CD4-positive, alpha-beta T cell treated with Interleukin-4 for 4 hours (primary cell): ENCODE measurements at regions not wholly inside any gene's neighbourhood (a gene's known extent, or its start where the extent isn't known, plus 50 kb on each side); places are given as distances from the start of the nearest gene placed in this dataset.

Experiments
- DNase-seq: peaks from one replicate; pipeline ENCODE4 v3.0.0-alpha.2; 2020

DNA sequence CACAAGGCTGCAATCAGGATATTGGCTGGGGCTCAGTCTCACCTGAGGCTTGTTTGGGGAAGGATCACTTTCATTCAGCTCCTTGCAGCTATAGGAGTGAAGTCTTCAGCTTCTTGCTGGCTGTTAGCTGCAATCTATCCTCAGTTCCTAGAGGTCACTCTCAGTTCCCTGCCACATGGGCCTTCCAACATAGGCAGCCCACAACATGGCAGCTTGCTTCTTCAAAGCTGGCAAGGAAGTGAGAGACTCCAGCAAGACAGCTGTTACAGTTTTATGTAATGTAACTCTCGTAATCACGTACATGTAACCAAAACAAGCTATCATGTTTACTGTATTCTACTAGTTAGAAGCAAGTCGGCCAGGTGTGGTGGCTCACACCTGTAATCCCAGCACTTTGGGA lies 226.9 kb downstream of the CDC5L start:
- no peak for DNase-seq

DNA sequence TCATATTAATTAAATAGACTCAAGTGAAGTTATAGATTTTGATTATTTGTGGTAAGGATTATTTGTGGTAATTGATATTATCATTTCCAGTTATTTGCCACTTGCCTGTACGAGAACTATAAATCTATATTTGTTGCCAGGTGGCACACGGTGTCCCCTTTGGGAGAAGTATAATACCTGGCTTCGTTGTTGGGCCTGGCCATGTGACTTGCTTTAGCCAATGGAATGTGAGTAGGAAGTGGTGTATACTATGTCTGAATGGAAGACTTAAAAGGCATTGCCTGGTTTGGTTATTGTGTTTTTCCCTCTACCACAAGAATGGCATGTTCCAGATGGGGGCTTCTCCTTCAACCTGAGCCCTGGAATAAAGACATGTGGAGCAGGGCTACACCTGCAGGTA lies 228.1 kb downstream of the CDC5L start:
- DNase-seq, result no peak

DNA sequence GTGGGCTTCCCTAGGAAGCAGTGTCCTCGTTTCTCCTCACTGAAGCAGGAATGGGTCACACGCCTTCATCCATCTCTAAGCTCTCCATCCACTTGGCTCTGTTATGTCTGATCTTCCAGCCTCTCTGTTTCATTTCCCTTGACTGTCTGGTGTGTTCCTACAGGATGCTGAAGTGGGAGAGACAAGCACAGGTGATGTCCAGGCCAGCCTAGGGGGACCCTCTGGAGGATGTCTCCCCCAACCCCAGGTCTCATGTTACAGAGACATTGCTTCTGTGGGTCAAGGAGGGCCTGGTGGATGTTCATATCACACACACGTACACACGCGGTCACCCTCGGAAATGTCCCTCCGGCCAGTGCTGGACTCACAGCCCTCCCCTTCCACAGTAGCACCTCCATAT lies 229.9 kb downstream of the CDC5L start:
- no peak for DNase-seq

DNA sequence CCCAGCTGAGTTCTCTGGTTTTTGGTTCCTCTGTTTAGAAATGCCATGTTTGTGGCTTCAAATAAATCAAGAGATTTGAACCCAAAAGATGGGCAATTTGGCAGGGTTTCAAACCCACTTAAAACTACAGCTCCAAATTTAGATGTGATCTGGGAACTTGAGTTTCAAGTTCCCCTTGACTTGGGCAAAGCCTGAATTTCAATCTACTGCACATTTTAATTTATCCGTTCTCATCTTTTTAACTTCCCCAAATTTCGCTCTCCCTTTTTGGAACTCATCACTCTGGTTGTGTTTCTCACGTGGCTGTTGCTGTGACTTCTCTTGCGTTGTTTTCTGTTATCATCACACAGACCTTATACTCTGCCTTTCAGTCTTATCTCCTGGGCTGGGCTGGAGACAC lies 230.9 kb downstream of the CDC5L start:
- DNase-seq, result no peak

DNA sequence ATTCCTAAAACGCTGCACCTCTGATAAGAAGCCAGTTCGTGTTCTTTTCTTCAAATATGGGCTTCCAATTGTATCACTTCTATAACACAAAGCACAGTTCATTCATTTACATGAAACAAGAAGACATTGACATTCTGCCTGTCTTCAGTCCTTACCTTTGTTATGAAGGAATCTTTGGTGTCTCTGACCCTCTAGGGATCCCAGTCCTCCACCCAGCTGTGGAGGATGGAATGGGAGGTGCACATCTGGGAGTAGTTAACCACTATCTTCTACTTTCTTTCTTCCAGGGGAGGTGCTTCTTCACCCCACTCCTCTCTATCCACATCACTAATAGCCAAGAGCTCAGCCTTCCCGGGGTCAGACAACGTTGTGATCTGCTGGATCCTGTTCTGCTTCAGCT lies 233.4 kb downstream of the CDC5L start:
- no peak for DNase-seq

DNA sequence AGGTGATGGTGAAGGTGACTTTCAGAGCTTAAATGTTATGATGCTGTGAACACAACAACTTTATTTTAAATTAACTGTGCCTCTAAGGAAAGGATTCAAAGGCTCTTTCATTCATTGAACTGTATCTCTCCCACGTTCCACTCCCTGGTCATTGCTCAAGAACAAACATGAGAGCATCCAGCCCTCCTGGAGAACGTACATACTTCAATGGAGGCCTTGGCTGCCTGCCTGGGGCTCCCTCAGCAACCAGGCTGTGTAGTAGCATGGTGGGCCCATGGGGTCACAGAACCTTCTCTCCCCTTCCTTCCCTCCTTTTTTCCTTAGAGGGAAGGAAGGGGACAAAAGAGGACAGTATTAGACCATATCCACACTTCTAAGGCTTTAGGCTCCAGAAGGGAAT lies 234.3 kb downstream of the CDC5L start:
- no peak for DNase-seq

DNA sequence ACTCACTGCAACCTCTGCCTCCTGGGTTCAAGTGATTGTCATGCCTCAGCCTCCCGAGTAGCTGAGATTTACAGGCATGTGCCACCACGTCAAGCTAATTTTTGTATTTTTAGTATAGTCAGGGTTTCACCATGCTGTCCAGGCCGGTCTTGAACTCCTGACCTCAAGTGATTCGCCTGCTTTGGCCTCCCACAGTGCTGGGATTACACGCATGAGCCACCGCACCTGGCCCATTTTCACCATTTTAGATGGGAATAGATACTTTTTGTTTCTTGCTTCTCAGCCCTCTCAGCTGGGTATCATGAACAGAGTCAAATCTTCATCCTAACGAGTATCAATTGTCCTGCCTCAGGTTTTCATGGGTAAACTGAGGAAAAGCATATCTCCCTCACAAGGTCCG lies 235.0 kb downstream of the CDC5L start:
- DNase-seq, result no peak

DNA sequence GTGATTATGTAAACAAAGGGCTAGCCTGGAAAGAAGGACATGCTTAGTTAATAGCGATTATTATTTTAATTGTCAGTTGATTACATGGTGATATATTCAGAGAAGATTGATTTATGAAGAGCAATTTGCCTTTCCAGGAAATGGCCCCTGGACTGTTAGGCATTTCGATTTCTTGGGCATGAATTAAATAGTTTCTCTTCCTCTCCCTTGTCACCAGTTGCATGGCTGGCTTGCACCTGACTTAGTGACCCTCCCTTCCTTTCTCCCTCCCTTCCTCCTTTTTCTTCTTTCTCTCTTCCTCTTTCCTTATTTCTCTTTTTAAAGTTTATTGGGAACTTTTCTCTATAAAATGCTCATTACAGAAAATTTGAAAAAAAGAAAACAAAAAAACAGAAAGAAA lies 235.4 kb downstream of the CDC5L start:
- DNase-seq, result no peak

DNA sequence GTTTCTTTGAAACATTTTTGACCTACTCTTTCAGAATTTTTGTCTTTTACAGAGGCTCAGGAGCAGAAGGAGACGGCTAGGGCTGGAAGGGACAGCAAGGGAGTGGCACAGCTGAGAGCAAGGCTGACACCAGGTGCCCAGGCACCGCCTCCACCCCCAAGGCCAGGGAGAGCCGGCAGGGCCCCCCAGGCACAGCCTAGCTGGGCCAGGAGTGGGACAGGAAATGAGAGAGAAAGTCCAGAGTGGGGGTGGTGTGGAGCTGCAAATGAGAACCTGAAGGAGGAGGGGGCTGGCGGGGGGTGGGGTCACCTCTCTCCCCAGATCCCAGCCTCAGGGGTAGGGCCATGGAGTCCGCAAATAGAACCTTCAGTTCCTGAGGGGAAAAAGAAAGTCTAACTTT lies 236.7 kb downstream of the CDC5L start:
- DNase-seq, result no peak

DNA sequence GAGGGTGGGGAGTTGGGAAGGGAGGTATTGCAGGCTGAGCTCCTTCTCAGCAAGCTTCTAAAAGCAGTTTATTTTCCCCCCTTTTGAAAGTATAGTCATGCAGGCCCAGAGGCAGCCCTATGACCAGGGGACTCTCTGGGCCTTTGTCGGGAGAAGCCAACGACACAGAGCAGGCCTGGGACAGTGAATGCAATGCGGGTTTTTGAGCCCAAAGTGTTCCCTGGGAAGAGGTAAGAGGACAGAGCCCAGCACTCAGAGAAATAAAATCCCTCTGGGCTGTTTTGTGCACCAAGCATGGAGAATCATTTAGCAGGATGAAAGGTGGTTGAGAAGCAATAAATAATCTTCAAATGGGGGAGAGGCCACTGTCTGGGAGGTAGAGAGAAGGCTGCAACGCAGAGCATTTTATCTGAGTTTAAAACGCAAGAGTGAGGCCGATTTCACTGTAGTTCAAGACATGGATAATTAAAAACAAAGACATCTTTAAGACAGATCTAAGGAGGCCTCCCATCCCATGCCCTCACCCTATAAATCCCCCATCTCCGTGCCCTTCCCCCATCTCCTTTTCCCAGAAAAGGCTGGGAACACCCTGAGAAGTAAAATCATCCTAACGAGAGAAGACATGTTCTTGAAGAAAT lies 237.5 kb downstream of the CDC5L start:
- DNase-seq, result no peak

DNA sequence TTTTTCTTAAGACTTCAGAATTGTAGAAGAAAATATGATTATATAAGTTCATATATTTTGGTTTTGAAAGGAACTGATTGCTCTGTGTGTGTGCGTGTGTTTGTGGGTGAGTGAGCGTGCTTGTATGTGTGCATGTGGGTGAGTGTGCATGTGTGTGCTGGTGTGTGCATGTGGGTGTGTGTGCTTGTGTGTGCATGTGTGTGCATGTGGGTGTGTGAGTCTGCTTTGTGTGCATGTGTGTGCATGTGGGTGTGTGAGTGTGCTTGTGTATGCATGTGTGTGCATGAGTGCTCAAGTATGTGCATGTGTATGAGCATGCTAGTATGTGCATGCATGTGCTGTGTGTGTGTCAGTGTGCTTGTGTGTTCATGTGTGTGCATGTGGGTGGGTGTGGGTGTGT lies 238.5 kb downstream of the CDC5L start:
- no peak for DNase-seq

DNA sequence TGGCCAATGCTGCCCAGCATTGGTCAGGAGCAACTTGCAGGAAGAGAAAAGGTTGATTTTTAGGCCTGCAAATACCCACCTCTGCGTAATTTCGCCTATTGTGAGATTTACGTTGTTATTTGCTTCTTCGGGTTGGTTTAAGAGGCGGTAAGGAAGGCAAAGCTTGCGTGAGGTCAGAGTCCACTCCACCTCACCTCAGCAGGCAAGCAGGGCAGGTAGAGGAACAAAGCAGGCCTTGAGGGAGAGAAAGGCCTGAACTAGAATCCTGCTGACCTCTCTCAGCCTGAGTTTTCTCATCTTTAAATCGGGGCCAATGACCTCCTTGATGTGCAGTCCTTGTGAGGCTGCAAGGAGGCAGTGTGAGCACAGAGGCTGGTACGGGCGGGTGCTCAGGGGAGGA lies 239.1 kb downstream of the CDC5L start:
- no peak for DNase-seq

DNA sequence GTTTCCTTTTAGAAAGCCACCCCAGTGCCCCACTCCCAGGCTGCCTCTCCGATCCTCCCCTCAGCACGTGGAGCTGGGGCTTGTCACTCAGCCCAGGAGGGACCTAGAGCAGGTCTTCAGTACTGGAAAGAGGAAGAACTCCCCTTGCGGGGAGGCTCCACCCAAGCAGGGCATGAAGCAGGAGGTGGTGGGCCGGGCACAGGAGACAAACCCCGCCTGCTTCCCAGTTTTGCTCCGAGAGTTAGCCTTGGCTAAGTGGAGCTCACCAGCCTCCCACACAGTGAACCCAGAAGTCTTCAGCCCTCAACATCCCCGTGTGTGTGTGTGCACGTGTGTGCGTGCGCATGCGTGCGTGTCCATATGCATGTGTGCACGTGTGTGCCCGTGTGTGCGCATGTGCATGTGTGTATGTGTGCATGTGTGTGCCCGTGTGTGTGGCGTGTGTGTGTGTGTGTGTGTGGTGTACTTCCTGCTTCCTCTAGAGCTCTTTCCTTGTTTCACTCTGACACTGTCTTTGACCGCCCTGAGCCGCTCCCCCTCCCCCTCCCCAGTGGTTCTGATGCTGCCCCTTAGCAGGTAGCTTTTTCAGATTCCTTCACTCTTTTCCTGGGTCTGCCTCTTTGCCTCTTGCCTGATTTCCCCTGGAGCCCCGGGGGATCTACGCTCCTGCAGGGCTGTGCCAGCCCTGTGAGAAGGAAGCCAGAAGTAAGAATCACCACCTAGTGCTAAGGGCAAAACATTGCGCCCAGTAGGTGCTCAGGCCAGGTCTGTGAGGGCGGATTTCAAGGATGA lies 239.8 kb downstream of the CDC5L start:
- DNase-seq, result no peak

DNA sequence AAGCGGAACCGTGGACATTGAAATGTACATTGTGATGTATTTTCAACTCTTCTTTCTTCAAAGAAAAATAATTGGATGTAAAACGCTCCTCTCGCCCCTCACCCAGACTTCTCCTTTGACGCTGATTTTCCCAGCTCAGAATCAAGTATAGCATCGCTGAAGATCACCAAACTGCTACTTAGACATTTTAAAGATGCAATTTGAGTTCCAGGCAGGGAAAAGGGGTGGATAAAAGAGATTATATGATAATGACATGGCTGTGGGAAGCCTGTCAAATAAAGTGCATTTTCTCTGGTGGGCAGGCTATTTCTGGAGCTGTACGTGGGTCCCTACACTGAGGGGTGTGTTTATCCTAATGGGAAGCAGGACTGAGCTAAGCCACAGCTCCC lies 240.4 kb downstream of the CDC5L start:
- DNase-seq, result no peak

DNA sequence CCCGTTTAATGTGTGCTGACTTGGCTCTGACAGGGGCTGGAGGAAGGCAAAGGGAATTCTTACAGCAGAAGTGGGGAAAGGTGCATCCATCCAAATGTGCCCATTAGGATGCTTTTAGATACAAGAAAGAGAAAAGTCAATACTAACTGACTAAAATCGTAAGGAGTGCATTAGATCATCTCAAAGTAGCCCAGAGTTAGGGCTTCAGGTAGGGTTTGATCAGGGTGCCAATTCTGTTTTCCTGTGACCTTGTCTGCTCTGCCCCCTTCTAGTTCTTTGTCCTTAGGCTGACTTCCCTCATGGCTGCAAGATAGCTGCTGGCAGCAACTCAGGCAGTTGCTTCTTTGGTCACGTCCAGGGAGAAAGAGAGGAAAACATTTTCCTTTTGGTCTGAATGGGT lies 240.8 kb downstream of the CDC5L start:
- no peak for DNase-seq

DNA sequence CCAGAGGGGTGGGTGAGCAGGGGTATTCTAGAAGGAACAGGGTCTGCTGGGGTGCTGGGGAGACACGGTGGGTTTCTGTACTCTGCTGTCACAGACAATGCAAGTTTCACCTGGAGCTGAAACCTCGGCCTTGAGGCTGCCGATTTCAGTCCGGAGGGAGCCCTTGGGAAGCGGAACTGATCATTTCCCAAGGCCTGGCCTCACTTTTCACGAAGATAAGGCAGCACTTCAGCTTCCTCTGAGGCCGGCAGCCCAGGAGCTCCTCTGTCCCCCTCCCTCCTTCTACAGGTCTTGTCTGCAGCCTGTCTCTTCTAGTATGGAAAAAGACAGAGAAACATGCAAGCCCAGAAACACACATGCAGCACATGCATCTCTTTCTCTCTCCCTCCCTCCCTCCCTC lies 242.1 kb downstream of the CDC5L start:
- no peak for DNase-seq

DNA sequence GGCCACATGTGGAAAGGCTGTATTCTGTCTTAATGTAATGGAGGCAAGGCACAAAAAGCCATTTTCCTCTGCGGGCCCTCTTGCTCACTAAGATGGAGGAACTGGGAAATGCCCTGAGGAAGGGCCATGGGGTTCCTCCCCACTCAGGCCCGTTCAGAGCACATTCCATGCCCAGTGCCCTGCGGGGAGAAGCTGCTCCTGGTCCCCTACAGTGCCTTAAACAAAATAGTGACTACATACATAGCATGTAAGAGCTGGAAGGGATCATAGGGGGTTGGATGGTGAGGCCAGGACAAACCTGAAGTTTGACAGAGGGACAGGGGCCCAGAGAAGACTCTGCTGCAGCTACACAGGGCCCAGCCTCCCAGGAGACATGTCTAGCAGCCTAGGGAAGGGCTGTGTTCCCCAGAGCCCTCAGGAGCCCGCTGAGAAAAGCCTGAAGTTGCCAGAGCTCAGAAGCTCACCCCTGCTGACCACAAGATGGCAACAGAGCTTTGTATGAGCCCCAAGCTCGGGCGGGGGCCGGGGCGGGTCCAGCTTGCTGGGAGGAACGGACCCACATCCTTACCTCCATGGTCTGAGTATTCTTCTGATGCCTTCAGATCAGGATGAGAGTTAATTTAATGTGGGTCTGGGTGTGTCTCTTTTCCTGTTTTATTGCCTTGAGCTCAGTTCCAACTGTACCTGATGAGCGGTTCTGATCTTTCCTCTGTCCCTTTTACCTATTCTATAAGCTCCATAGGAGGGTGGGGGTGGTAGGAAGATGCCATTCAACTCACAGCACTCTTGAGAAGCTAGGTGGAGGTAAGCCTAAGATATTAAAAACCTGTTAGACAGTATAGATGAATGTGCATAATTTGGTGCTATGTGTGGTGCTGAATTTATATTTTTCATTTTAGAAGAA lies 242.9 kb downstream of the CDC5L start:
- DNase-seq, result no peak

DNA sequence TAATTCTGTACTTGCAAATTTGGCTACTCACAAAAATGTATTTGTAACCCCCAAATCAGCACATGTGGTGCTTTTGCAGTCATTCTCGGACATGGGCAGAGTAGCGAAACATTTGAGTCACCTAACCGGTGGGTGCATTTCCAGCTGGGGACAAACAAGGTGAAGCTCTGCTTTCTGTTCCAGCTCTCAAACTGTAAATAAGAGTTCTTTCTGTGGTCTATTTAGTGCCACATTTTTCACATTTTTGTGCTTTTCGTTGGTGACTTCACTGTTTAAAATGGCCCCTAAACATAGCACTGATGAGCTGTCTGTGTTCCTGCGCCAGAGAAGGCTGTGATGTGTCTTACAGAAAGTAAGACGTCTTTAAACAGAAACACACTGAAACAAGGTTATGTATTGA lies 244.5 kb downstream of the CDC5L start:
- DNase-seq, result no peak

DNA sequence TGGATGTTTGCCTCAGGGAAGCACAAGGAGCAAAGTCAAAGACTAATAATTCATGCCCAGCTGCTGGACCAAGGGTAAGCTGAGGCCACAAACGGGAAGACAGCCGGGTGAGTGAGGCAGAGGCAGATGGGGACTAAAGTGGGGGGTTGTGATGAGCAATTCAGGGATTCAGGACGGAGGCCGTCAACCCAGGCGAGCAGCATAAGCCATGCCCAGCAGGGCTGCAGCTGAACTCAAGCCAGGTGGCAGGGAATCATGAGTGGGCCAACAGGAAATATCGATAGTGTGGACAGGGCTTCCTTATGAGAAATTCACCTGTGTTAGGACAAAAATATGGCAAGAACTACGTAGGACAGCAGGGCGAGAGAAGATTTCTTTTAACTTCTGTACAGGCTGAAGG lies 246.8 kb downstream of the CDC5L start:
- DNase-seq, result no peak

DNA sequence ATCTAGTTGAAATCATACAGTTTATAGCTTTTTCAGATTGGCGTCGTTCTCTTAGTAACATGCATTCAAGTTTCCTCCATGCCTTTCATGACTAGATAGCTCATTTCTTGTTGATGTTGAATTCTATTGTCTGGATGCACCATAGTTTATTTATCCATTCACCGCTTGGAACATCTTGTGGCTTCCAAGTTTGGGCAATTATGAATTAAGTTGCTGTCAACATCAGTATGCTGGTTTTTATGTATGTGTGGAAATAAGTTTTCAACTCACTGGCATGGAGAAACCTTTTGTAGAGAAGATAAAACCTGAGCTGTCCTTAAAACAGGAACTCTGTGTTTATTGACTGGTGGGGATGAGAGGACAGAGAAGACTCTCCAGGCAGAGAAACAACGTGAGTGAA lies 248.0 kb downstream of the CDC5L start:
- DNase-seq, result no peak

DNA sequence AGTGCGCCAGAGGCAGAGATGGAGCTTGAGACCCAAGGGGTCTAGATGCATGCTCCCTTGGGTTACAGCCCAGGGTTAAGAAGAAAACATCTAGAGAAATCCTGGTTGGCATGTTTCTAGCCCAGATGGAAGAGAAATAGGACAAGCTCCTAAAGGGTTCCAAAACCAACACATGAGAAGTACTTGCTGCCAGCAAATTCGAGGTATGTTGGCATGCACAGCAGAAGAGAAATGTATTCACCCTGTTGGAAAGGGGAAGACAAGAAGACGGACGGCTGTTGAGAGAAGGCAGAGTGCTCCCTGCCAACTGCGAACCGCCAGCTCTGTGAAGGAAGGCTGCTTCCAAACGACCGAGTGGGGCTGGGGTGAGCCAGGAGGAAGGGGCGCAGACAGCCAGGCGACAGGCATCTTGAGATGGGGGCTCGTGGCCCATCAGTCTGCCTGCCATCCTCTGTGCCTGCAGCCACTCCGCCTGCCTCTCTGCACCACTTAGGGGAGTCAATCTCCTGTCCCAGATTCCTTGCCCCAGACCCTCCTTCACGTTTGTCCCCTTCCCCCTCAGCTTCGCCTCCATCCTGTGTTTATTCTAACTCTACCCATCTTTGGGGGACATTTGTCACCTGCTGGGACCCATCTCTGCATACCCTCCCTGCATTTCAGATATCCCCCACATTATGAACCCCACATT lies 249.2 kb downstream of the CDC5L start:
- no peak for DNase-seq

DNA sequence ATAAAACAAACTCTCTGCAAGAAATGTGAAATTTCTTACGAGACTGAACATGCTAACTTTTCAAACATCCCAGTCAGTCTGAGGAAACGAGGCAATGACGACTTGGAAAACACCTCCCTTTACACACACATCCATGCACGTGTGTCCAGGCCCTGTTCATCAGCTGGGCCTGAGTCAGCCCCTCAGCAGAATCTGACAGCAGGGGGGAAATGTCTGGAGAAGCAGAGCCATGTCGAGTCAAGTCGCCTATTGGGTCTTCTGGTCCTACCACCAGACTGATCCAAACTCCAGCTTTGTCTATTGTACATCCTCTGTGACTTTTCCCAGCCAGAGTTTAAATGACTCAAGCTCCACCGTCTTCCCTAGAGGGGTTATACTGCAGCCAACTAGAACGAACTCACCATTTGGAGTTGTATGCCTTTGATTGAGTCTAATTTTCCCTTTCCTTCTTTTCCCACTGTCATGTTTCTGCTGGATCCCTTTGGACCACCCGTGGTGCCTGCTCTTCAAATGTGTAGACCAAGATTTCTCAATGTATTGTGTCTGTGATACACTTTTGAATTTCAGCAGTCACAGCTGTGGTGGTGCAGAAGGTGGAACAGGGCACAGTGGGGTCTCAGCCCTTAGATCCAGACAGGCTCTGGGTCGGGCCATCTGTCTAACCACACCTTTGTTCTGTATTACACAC lies 254.0 kb downstream of the CDC5L start:
- DNase-seq, result no peak

DNA sequence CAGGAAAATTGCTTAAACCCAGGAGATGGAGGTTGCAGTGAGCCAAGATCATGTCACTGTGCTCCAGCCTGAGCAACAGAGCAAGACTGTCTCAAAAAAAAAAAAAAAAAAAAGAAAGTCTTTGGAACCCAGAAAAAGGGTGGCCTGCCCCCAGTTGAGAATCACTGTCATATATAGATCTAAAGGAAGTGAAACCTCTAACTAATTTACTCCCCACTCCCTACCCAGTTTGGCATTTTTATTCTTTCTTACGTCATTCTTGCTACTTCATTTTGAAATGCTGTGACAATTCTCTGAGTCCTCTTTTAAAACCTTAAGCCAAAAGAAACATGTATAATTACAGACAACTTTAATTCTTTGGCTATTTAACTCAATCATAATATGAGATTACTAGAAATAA lies 254.8 kb downstream of the CDC5L start:
- no peak for DNase-seq
